ENCODE measurements at regions not wholly inside any gene's neighbourhood (a gene's known extent, or its start where the extent isn't known, plus 50 kb on each side); places are given as distances from the start of the nearest gene placed in this dataset.

- no peak overlapping the region for H3K4me3 ChIP-seq (ENCODE audit: low read depth, low read length)
- TF ChIP-seq CTCF (IDR thresholded peaks at IDR 0.05; ENCODE audit: low read depth, low read length): no peak
Observed at GRCh38 chr7:42315103-42315502, 78.1 kb upstream of the GLI3 start.

GRCh38 chr7:42314696-42315095 lies 77.7 kb upstream of the GLI3 start:
- H3K4me3 ChIP-seq (ENCODE audit: low read depth, low read length): no peak overlapping the region
- TF ChIP-seq CTCF (IDR thresholded peaks at IDR 0.05; ENCODE audit: low read depth, low read length): no peak

GRCh38 chr7:42311195-42311594 lies 74.2 kb upstream of the GLI3 start:
- no peak for TF ChIP-seq CTCF (IDR thresholded peaks at IDR 0.05; ENCODE audit: low read depth, low read length)
- H3K4me3 ChIP-seq (ENCODE audit: low read depth, low read length): no peak overlapping the region

- no peak for TF ChIP-seq CTCF (IDR thresholded peaks at IDR 0.05; ENCODE audit: low read depth, low read length)
- no peak overlapping the region for H3K4me3 ChIP-seq (ENCODE audit: low read depth, low read length)
Observed at GRCh38 chr7:42292991-42293521, 56.0 kb upstream of the GLI3 start.

GRCh38 chr7:42289473-42289872 lies 52.5 kb upstream of the GLI3 start:
- TF ChIP-seq CTCF (IDR thresholded peaks at IDR 0.05; ENCODE audit: low read depth, low read length): no peak
- H3K4me3 ChIP-seq (ENCODE audit: low read depth, low read length): no peak overlapping the region

Measured in WI38 (cell line).